ENCODE measurements at regions not wholly inside any gene's neighbourhood (a gene's known extent, or its start where the extent isn't known, plus 50 kb on each side); places are given as distances from the start of the nearest gene placed in this dataset.
"Not testable (repeated sequence)": the region's sequence is repeated elsewhere in the genome, so short reads cannot be mapped to it uniquely, and the experiment has no call there.

DNA sequence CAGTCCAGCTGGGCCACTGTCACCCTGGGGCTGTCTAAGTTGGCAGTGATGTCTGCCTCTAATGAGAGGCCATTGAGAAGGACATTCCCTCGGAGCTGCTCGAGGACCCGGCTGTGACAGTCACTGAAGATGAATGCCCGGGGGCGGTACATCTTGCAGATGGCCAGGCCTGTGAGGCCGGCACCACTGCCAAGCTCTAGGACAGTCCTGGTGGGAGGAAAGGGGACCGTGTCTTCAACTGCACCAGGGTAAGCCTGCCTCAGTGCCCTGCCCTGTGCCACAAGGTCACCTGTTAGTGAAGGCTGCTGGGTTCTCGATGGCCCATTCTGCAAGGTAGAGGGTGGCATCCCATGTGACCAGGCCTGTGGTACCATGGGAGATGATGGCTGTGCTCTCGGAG is 236.6 kb upstream of the FRG2C start:
- intact Hi-C loops (cut with DNase I, micrococcal nuclease) = loop anchor here in 1 of 2 donors (10.0 kb wide), 1 partner anchor 133 kb away; no protein-coding TSS in a partner anchor
- ATAC-seq, DNase-seq: not testable (repeated sequence)

- not testable (repeated sequence) for DNase-seq, ATAC-seq
- intact Hi-C loops (cut with DNase I, micrococcal nuclease) = loop anchor here in 1 of 2 donors (10.0 kb wide), 1 partner anchor 133 kb away; no protein-coding TSS in a partner anchor
Measured at GRCh38 chr3:75427906-75428305, 236.2 kb upstream of the FRG2C start.

DNA sequence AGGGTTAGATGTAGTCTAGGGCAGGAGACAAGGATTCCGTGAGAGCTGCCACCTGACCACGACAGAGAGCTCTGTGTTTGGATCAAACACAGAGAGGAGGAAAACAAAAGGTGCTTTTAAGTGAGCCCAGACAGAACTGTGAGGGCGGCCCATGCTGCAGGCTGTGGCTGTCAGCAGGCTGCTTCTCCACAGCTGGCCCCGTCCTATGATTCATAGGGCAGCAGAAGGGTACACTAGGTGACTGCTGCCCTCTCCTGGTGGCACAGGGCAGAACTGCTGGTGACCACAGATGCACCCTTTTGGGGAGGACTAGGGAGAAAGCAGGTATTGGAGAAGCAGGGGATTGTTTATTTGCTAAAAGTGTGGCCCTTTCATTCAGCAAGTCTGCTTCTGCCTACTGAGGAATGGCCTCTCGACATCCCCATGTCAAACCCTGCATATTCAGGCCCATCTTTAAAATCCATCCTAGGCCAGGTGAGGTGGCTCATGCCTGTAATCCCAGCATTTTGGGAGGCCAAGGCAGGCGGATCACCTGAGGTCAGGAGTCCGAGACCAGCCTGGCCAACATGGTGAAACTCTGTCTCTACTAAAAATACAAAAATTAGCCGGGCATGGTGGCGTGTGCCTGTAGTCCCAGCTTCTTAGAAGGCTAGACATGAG is 234.4 kb upstream of the FRG2C start:
- not testable (repeated sequence) for ATAC-seq
- intact Hi-C loops (cut with DNase I, micrococcal nuclease) = loop anchor here in 1 of 2 donors (10.0 kb wide), 1 partner anchor 135 kb away; no protein-coding TSS in a partner anchor
- peak; percentile 67 for DNase-seq

DNA sequence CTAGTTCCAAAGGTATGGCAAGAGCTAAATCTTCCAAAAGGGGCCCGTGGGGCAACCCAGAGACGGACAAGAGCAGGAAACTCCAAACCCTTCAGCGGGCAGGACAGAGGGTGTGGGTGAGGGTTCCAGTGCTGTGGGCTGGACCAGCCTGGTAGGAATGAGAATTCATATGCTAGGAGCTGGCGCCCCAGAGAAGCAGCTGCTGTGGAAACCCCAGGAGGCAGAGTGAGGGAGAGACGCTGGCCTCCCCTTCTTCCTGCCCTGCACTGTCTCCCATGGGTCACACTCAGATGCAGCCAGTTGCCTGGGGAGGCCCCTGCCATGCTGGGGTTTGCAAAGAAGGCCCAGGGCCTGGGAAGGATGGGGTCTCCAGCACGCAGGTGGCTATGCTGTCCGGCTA is 233.7 kb upstream of the FRG2C start:
- ATAC-seq; DNase-seq; intact Hi-C loops (cut with DNase I, micrococcal nuclease): not testable (repeated sequence)

DNA sequence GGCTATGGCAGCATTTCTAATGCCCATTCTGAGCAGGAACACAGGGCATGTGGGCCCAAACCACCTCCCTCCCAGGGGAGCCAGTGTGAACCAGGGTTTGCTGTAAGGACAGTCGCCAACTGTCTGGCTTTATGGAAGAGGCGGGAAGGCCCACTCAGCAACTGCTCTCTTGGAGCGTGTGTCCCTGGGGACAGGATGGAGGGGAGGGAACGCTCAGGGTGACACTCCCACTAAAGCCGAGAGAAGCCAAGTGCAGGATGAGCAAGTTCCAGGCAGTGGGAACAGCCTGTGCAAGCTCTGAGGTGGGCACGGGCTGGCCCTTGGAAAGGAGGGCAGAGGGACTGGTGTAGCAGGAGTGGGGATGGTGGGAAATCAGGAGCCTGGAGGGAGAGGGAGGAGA is 233.0 kb upstream of the FRG2C start:
- intact Hi-C loops (cut with DNase I, micrococcal nuclease); DNase-seq; ATAC-seq: not testable (repeated sequence)

GRCh38 chr3:75432466-75432865 is 231.7 kb upstream of the FRG2C start:
- DNase-seq; intact Hi-C loops (cut with DNase I, micrococcal nuclease); ATAC-seq: not testable (repeated sequence)

DNA sequence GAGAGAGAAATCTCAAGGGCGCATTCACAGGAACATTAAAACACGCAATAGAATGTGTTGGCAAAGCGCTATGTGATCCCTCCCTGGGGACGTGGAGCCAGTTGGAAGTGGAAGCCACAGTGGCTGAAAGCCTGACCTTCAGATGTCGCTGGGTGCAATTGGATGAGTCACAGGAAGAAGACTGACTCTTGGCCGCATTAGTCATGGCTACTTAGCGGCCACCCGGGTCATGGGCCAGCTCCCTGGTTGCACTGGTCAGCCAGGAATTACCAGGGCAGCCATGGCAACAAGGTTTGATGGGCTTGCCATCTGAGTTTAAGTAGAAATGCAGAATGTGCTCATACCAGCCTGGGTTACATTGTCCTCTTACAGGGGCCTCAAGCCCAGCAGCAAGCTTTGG is 231.2 kb upstream of the FRG2C start:
- peak in 1 of 2 donors; percentile 44 for DNase-seq
- intact Hi-C loops (cut with DNase I, micrococcal nuclease); ATAC-seq: not testable (repeated sequence)

- not testable (repeated sequence) for ATAC-seq
Measured at GRCh38 chr3:75433295-75433694, 230.8 kb upstream of the FRG2C start.

GRCh38 chr3:75434276-75434912 is 229.7 kb upstream of the FRG2C start:
- ATAC-seq; DNase-seq; intact Hi-C loops (cut with DNase I, micrococcal nuclease): not testable (repeated sequence)

More at GRCh38 chr3:75433295-75433694, 230.8 kb upstream of the FRG2C start:
- DNase-seq; intact Hi-C loops (cut with DNase I, micrococcal nuclease): not testable (repeated sequence)

DNA sequence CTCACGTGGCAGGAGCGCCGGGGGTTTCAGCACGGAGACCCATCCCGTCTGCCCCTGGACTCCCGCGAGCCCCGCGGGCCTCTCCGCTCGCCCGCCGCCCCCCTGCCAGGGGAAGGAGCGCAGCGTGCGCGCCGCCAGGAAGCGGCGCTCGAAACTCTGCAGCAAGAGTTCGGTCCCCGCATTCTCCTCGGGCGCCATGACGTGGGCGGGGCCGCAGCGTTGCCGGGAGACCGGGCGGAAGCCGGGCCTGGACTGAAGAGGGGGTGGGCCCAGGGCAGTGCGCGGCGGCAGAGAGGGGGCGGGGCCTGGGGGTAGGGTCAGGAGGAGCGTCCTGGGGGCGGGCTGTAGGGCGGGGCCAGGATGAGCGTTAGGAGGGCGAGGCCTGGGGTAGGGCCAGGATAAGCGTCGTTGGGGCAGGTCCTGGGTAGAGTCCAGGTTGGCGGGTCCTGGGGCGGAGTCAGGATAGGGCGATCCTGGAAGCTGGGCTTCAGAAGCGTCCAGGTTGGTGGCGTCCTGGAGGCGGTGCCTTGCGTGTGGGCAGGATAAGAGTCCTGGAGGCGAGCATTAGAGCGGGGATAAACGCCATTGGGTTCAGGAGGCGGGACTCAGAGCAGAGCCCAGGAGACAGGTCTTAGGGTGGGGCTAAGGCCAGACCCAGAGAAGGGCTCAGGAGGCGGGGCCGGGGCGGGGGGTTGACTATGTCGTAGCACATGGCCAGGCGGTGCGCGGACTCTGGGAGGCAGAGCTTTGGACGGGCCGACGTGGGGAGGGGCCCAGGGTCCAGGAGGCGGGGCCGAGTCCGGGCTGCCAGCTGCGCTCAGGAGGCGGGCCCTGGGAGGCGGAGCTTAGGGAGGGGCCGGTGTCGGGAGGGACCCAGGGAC is 229.0 kb upstream of the FRG2C start:
- intact Hi-C loops (cut with DNase I, micrococcal nuclease) = not testable (repeated sequence)
- ATAC-seq (peak; percentile 100), DNase-seq (peak; percentile 96 to 99)

DNA sequence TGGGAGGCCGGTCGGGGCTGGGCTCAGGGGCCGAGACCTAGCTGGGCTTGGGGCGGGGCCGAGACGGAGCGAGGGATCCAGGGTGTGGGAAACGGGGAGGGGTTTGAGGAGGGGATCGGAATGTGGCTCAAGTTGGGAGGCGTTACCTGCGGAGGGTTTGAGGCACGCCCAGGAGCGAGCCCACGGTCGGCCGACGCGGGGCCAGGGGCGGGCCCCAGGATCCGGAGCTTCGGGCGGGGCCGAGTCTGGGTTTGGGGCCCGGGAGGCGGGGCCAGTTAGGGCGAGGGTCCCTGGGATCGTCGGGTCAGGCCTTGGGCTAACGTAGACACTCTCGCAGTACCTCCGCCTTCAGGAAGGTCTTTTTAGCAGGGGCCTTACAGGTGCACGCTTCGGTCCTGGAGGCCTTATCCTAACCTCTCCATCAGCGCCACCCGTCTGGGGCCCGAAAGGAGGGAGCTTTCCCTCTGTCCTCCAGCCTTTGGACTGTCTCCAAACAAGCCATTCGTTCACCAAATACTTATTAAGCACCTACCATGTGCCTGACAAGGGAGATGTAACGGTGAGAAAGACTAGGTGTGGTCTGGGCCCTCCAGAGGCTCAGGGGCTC is 228.2 kb upstream of the FRG2C start:
- ATAC-seq; intact Hi-C loops (cut with DNase I, micrococcal nuclease); DNase-seq: not testable (repeated sequence)

- intact Hi-C loops (cut with DNase I, micrococcal nuclease); ATAC-seq; DNase-seq: not testable (repeated sequence)
Measured at GRCh38 chr3:75440986-75441385, 223.1 kb upstream of the FRG2C start.

- intact Hi-C loops (cut with DNase I, micrococcal nuclease); DNase-seq; ATAC-seq: not testable (repeated sequence)
Measured at GRCh38 chr3:75444634-75445033, 219.5 kb upstream of the FRG2C start.

GRCh38 chr3:75445234-75445633 is 218.9 kb upstream of the FRG2C start:
- intact Hi-C loops (cut with DNase I, micrococcal nuclease); DNase-seq; ATAC-seq: not testable (repeated sequence)

DNA sequence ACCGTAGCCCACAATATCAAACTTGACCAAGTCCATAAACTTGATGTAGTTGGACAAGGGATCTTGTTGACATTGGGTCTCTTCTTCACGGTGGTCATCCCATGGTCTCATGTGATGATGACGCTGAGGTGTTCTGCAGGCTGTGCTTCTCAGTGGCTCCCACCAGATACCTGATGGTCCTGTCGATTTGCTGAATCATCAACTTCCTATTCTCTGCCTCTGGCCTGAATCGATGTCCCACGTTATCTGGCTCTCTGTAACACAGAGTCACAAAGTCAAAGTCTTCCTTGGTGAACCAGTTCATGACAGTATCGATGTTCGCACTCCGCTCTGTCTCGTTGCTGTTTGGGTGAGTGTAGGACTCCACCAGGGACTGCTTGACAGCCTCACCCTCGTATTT is 217.2 kb upstream of the FRG2C start:
- DNase-seq; ATAC-seq; intact Hi-C loops (cut with DNase I, micrococcal nuclease): not testable (repeated sequence)

DNA sequence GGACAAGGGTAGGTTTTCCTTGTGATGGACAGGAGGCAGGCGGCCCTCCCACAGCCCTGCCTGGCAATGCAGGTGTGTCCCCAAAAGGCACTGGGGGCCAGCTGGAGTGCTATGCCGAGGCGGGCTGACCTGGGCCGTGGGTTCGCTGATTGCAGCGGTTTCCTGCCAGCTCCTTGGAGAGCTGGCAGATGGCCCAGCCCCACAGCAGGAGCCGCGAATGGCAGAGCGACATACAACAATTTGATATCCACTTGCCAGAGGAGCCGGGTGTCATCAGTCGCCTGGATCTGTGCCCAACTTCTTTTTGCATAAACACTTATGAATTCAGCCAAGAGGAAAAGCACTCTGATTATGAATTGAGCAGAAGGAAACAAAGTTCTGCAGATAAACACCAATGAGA is 210.8 kb upstream of the FRG2C start:
- intact Hi-C loops (cut with DNase I, micrococcal nuclease); DNase-seq; ATAC-seq: not testable (repeated sequence)

GRCh38 chr3:75453839-75454238 is 210.3 kb upstream of the FRG2C start:
- intact Hi-C loops (cut with DNase I, micrococcal nuclease); DNase-seq; ATAC-seq: not testable (repeated sequence)

GRCh38 chr3:75474530-75474929 is 189.6 kb upstream of the FRG2C start:
- DNase-seq; ATAC-seq; intact Hi-C loops (cut with DNase I, micrococcal nuclease): not testable (repeated sequence)

All from left colon (tissue), 2 donors.